SK-N-MC (cell line): ENCODE measurements at regions not wholly inside any gene's neighbourhood (a gene's known extent, or its start where the extent isn't known, plus 50 kb on each side); places are given as distances from the start of the nearest gene placed in this dataset.

ENCODE experiments used
- EZH2 ChIP-seq: fragments of 200-600 bp; sonication (generic); IDR thresholded peaks from one replicate; pipeline ENCODE4 v1.6.1; 2017; ENCODE audit warnings: antibody characterized with exemption
- POLR2AphosphoS5 ChIP-seq: IDR thresholded peaks from 2 replicates; pipeline ENCODE4 v1.6.1; 2012; ENCODE audit warnings: mild to moderate bottlenecking, low read depth, low read length, borderline replicate concordance

- TF ChIP-seq EZH2 (no peak), POLR2AphosphoS5 (no peak)
Measured at GRCh38 chr6:74319292-74319691, 623.3 kb downstream of the CD109 start.
